HS-5 (cell line): ENCODE measurements at regions not wholly inside any gene's neighbourhood (a gene's known extent, or its start where the extent isn't known, plus 50 kb on each side); places are given as distances from the start of the nearest gene placed in this dataset.
"Not testable (repeated sequence)": the region's sequence is repeated elsewhere in the genome, so short reads cannot be mapped to it uniquely, and the experiment has no call there.

Source experiments
- DNase-seq: peaks from one replicate; pipeline ENCODE4 v3.0.0-alpha.2; 2012; ENCODE audit warnings: low read depth

DNA sequence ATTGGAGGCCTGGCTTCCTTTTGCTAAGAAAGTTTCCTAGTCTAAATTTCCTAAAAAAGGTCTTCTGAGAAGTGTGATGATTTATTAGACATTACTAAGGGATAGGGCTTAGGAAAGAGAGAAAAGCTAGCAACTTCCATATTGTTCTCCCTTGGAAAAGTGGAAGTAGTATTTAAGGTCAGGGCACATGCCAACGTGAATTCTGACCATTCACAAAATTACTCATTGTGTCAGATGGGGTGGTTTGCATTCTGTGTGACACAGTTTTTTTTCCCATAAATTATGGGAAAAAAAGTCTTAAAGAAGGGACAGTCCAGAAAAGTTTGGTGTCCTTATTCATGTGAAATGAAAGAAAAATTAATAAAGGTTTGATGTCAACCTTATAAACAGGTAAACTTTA, 110.0 kb upstream of the ARRDC3 start:
- no peak for DNase-seq

GRCh38 chr5:91491229-91491628, 108.1 kb upstream of the ARRDC3 start:
- DNase-seq: no peak

DNA sequence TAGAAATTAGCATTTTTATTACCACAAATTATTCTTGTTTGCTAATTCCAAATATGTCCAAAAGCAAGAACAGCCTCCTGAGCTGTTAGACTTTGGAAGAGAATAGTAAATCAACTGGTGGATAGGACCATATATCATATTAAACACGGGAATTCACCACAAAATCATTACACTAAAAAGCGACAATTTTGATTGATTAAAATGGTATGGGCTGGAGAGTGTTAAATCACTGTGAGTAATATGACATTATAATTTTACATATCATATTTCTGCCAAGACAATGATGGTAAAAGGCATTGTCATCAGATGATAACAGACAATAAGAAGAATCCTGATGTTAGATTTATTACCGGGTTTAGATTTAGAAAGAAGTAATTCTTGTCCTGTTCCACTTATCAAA, 107.2 kb upstream of the ARRDC3 start:
- no peak for DNase-seq

DNA sequence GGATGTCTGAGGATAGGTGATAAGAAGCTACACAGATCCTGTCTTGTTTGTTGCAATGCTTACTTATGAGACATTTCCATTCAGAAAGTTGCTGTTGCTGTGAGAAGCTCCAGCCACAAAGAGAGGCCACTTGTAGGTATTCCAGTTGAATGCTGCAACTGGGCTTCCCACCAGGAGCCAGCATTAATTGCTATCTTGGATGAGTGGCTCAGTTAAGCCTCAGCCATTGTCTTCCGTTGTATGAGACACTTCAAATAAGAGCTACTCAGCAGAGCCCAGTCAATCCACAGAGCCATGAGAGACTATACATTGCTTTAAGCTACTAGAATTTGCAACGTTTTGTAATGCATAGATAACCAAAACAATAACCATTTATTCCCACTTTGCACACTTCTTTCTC, 104.3 kb upstream of the ARRDC3 start:
- DNase-seq: no peak

DNA sequence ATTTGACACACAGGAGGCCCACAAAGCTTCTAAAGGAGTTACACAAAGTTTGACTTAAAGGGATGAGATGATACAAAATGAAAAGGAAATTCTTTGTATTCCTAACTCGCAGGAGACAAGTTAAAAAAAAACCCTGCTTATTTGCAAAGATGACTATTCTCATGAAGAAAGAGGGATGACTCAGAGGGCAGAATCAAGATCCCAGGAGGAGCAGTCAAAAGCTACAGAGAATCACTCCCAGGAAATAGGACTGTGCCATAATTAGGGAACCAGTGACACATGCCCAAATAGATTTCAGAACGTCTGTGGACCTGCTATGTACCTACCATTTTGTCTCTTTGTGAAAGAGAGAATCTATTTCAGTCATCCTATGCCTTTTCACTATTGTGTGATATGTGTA, 103.5 kb upstream of the ARRDC3 start:
- DNase-seq: peak; percentile 58

DNA sequence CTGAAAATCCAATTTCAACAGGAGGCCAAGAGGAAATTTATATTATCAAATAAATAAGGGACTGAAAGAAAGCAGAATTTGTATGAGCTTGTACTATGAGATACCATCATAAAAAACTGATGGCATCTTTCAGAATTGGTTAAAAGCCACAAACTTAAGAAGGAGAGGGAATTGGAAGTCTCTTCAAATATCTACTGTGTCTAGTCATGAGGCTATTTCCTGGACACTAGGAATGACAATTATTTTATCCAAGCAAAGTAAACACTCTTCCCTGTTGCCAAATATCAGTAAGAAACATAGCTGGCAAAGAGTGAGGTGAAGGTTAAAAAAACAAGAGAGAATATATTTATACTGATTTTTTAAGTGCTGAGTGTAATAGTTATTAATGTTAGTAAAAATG, 101.5 kb upstream of the ARRDC3 start:
- no peak for DNase-seq

- DNase-seq: not testable (repeated sequence)
Measured at GRCh38 chr5:91479376-91479775, 96.3 kb upstream of the ARRDC3 start.

- DNase-seq: no peak
Measured at GRCh38 chr5:91478096-91478495, 95.0 kb upstream of the ARRDC3 start.

DNA sequence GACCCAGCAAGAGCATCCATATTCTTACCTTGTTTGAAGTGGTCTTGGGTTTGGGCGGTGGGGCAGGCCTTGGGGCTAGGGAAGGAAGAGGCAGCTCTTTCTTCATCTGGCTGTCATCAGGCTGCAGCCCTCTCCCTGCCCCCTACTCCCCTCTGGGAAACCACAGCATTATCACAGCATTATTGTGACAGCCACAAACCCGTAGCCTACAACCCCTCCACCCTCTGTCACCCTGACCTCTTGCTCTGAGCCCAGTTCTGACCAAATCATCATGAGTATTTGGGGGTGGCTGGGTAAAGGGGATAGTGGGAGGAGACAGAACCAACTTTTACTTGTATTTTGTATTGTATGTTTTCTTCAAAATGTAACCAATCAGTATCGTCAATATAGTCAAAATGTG, 94.3 kb upstream of the ARRDC3 start:
- DNase-seq: no peak

- DNase-seq: no peak
Measured at GRCh38 chr5:91474201-91474600, 91.1 kb upstream of the ARRDC3 start.

DNA sequence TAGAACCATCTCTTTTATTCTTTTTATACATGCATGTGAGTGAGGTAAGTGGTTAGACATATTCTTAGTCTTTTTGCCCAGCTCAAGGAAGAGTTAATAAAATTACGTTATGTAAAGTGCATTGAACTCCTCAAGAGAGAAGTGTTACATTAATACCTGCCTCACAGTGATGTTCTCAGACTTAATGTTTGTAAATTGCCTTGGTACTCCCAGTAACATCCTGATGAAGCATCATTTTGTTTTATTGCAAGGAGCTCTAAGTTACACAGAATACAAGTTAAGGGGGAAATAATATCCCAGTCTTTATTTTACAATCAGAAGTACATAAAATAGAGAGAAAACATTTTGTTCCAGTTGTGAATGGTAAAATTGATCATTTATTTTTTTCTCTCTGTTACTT, 89.5 kb upstream of the ARRDC3 start:
- DNase-seq: no peak

- DNase-seq: no peak
Measured at GRCh38 chr5:91469517-91470165, 86.5 kb upstream of the ARRDC3 start.

DNA sequence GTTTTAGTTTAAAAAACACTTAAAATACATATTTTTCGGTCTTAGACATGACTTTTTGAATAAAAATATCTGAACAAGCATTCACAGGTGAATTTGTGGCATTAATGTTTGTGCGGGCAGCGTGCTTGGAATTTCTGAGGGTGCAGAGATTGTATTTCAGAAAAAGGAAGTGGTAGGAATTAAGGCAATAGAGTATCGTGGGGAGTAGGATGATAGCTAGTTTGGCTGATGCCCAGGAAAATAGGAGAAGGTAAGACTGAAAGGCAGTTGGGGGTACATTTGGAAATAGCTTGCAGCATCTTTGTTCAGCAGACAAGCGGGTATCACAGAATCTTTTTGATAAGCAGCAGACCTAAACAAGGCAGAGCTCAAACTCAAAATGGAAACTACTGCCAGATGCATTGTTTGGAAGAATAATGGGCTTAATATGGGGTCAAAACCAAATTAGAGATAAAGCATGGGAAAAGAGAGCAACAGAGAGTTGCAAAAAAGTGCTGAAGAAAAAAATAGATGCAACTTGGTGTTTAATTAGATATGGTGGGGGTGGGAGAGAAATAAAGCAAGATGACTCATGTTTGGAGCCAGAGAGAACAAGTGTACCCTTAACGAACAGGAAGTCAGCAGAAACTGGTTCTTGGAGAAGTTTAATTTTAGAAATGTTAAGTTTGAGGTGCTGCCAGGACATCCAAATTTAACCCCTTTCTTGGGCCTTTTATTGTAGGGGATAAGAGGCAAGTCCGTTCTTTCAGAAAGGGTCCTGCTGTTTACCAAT, 85.7 kb upstream of the ARRDC3 start:
- DNase-seq: no peak

DNA sequence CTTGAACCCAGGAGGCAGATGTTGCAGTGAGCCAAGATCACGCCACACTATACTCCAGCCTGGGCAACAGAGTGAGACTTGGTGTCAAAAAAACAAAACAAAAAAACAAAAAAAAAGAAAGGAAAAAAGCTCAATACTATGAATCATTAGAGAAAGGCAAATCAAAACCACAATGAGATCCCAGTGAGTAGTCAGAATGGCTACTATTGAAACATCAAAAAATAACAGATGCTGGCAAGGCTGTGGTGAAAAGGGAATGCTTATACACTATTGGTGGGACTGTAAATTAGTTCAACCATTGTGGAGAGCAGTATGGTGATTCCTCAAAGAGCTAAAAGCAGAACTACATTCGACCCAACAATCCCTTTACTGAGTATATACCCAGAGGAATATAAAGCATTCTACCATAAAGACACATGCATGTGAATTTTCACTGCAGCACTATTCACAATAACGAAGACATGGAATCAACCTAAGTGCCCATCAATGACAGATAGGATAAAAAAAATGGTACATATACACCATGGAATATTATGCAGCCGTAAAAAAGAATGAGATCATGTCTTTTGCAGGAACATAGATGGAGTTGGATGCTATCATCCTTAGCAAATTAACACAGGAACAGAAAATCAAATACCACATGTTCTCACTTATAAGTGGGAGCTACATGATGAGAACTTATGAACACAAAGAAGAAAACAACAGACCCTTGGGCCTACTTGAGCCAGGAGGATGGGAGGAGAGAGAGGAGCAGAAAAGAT, 81.9 kb upstream of the ARRDC3 start:
- no peak for DNase-seq

DNA sequence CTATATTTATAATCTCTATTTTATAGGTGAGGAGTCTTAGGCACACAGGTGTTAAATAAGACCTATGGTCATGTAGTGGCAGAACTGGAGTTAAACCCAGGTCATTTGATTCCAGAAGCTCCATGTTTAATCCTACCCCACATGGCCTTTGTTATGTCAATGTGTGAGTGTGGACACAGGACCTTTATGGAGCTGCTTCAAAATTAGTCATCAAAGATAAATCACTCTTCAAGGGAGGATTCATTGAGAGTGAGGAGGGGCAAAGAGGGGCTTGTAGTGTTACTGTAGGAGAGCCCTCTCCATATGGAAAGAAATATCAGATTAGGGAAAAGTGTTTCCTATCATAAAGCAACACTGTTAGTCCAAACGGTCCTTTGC, 74.6 kb upstream of the ARRDC3 start:
- no peak for DNase-seq

DNA sequence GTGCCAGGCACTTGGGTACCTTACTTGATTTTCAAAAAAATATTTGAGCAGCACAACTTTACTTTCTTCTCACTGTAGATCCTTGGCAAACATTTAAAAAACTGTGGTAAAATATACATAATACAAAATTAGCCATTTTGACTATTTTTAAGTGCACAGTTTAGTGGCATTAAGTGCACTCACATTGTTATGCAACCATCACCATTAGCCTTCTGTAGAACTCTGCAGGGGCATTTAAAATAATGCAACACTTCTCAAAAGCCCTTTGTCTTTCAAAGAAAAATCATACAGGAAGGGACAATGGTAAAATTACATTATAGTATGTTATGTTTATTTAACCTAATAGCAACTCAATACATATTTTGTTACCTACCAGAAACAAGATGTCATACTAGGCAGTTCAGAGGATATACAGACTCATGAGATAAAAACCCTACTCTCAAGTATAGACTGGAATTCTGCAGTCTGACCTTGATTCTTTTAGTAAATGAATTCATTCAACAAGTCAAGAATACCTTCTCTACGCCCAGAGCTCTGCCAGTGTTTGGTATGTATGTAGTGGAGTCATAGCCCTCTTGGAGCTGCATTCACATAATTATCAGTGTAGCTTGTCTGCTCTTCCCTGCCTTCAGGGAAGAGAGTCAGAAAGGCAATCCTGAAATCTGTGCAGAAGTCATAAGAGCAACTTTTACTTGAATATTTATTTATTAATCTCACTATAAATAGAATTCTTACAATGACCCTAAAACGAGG, 74.0 kb upstream of the ARRDC3 start:
- no peak for DNase-seq

DNA sequence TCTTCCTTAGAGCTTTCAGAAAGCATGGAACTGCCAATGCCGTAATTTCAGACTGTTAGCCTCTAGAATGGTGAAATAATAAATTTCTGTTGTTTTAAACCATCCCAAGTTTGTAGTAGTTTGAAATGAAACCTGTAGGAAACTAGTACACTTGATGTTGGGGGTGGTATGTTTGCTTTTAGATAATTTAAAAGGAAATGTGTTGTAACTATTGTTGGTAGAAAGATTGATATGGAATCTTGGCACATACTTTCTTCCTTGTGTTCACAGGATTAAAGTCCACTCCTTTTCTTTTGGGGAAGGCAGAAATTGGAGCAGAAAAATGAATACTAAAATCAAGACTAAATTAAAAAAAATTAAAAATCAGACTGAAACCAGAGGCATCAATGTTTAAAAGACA, 66.0 kb upstream of the ARRDC3 start:
- DNase-seq: no peak

- not testable (repeated sequence) for DNase-seq
Measured at GRCh38 chr5:91448079-91448478, 65.0 kb upstream of the ARRDC3 start.

DNA sequence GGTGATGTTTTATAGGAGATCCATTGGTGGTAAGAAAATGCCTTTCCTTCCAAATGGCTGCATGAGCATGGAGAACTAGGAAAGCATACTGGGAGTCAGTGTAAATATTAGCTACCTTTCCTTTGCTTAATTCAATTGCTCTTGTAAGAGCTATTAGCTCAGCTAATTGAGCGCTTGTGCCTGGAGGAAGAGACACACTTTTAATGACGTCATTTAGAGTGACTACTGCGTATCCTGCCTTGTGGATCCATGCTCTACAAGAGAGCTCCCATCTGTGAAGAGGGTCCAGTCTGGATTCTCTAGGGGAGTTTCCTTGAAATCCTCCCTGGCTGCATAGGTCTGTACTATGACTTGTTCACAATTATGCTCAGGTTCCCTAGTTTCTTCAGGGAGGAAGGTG, 63.8 kb upstream of the ARRDC3 start:
- DNase-seq: not testable (repeated sequence)

DNA sequence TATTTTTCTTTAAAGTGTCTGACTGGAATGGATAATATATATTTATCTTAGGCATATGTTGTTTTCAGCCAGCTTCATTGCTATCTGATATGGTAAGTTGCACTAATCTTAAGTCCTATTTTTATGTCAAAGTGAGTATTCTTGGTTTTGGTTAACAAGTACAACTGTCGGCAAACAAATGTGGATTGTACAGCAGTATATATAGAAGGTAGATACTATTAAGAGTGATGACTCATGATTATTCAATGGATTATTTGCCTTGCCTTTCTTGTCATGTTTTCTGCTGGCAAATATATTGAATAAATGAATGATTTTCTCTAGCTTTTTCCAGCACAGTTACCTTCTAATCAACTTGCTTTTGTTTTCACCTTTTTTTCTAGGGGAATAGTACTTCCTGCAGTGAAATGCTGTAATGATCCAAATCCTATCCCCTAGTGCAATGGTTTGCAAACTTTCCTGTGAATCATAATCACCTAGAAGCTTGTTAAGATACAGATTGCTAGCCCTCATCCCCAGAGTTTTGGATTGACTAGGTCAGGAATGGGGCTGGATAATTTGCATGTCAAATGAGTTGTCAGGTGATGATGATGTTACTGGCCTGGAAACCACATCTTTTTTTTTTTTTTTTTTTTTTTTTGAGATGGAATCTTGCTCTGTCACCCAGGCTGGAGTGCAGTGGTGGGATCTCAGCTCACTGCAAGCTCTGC, 60.8 kb upstream of the ARRDC3 start:
- no peak for DNase-seq

DNA sequence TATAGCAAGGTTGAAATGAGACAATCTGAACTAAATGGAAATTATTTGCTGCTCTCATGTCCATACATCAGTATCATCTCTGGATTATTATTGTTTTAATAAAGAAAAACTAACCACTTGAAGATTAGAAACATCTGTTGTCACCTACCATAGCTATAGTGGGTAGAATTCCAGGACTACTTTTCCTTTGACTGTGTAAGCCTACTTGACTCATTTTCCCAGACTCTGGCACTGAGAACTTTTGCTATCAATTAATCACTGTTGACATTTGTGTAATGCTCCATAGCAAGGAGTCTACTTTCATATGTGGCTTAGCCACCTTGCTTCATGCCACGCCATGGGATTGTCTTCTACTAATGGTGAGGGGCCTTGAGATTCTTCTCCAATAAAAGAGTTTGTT, 59.9 kb upstream of the ARRDC3 start:
- peak; percentile 62 for DNase-seq

GRCh38 chr5:91441082-91441481, 58.0 kb upstream of the ARRDC3 start:
- no peak for DNase-seq
